AG09309 (cell line): ENCODE measurements at regions not wholly inside any gene's neighbourhood (a gene's known extent, or its start where the extent isn't known, plus 50 kb on each side); places are given as distances from the start of the nearest gene placed in this dataset.

Experiments
- DNase-seq: peaks from one replicate; pipeline ENCODE4 v3.0.0-alpha.2; 2010; ENCODE audit warnings: low read depth
- H3K4me3 ChIP-seq: 2 replicates; pipeline ENCODE4 v1.5.1; 2011; ENCODE audit warnings: mild to moderate bottlenecking, low read depth, low read length, moderate library complexity; ENCODE audit not compliant: control insufficient read depth
- CTCF ChIP-seq: IDR thresholded peaks from 2 replicates; pipeline ENCODE4 v1.5.1; 2011; ENCODE audit warnings: mild to moderate bottlenecking, low read depth, low read length, inconsistent platforms; ENCODE audit not compliant: insufficient read depth, control insufficient read depth; ENCODE audit errors: missing control alignments

- peak; percentile 46 for DNase-seq
- no peak for TF ChIP-seq CTCF
- H3K4me3 ChIP-seq = no peak overlapping the region
These were observed 565.9 kb upstream of the CCDC54 start for GRCh38 chr3:106811376-106811775.

- TF ChIP-seq CTCF = no peak
- no peak overlapping the region for H3K4me3 ChIP-seq
- no peak for DNase-seq
These were observed 563.5 kb upstream of the CCDC54 start for GRCh38 chr3:106813742-106814141.

GRCh38 chr3:106814231-106814630 lies 563.0 kb upstream of the CCDC54 start:
- DNase-seq = no peak
- no peak overlapping the region for H3K4me3 ChIP-seq
- TF ChIP-seq CTCF = no peak

GRCh38 chr3:106816838-106817237 lies 560.4 kb upstream of the CCDC54 start:
- H3K4me3 ChIP-seq = no peak overlapping the region
- no peak for DNase-seq
- TF ChIP-seq CTCF = no peak

- no peak overlapping the region for H3K4me3 ChIP-seq
- TF ChIP-seq CTCF = no peak
- DNase-seq = no peak
These were observed 559.5 kb upstream of the CCDC54 start for GRCh38 chr3:106817706-106818105.

- no peak for DNase-seq
- no peak overlapping the region for H3K4me3 ChIP-seq
- no peak for TF ChIP-seq CTCF
These were observed 557.8 kb upstream of the CCDC54 start for GRCh38 chr3:106819440-106819839.
